SW480 (cell line): ENCODE measurements at regions not wholly inside any gene's neighbourhood (a gene's known extent, or its start where the extent isn't known, plus 50 kb on each side); places are given as distances from the start of the nearest gene placed in this dataset.

ENCODE experiments used
- DNase-seq: peaks from one replicate; pipeline ENCODE4 v3.0.0-alpha.2; 2016; ENCODE audit warnings: low spot score

GRCh38 chr1:229034342-229034741 lies 236.6 kb upstream of the RAB4A start:
- DNase-seq: no peak

- no peak for DNase-seq
Observed at GRCh38 chr1:229035054-229035747, 235.7 kb upstream of the RAB4A start.

- no peak for DNase-seq
Observed at GRCh38 chr1:229035748-229036082, 235.2 kb upstream of the RAB4A start.

- DNase-seq: no peak
Observed at GRCh38 chr1:229037806-229038405, 233.0 kb upstream of the RAB4A start.

GRCh38 chr1:229040630-229041358 lies 230.1 kb upstream of the RAB4A start:
- DNase-seq: no peak

GRCh38 chr1:229041946-229042345 lies 229.0 kb upstream of the RAB4A start:
- DNase-seq: no peak

GRCh38 chr1:229042482-229042881 lies 228.4 kb upstream of the RAB4A start:
- no peak for DNase-seq

- no peak for DNase-seq
Observed at GRCh38 chr1:229043115-229043514, 227.8 kb upstream of the RAB4A start.

GRCh38 chr1:229046251-229046853 lies 224.6 kb upstream of the RAB4A start:
- no peak for DNase-seq

GRCh38 chr1:229047161-229047839 lies 223.6 kb upstream of the RAB4A start:
- no peak for DNase-seq

GRCh38 chr1:229047840-229048620 lies 222.9 kb upstream of the RAB4A start:
- no peak for DNase-seq

GRCh38 chr1:229048896-229049295 lies 222.0 kb upstream of the RAB4A start:
- DNase-seq: no peak

GRCh38 chr1:229056046-229056445 lies 214.9 kb upstream of the RAB4A start:
- DNase-seq: no peak

- no peak for DNase-seq
Observed at GRCh38 chr1:229058111-229058561, 212.8 kb upstream of the RAB4A start.

- DNase-seq: no peak
Observed at GRCh38 chr1:229058729-229059128, 212.2 kb upstream of the RAB4A start.

GRCh38 chr1:229059671-229060539 lies 211.0 kb upstream of the RAB4A start:
- no peak for DNase-seq

- DNase-seq: no peak
Observed at GRCh38 chr1:229062135-229062534, 208.8 kb upstream of the RAB4A start.

GRCh38 chr1:229063154-229063773 lies 207.6 kb upstream of the RAB4A start:
- no peak for DNase-seq

GRCh38 chr1:229064320-229065168 lies 206.4 kb upstream of the RAB4A start:
- DNase-seq: peak; percentile 93
